ENCODE measurements at regions not wholly inside any gene's neighbourhood (a gene's known extent, or its start where the extent isn't known, plus 50 kb on each side); places are given as distances from the start of the nearest gene placed in this dataset.

DNA sequence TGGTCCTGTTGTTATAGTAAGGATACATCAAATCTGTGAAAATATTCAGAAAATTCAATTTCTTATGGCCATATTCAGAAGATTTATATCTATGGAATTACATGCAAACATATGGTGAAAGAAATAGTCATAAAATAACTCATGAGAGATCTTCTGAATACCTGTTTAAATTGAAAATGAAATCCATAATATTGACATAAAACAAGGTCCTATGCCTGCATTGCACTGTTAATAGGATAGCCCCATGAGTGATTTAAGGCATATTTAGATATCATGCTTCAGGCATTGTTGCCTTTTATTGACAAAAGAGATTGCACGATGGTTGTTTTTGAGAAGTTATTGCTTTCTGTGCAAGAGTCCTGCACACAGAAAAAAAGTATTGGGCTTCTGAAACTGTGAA, 591.7 kb upstream of the ZNF717 start:
- Histone ChIP-seq H3K9ac (ENCODE audit: low read depth in 2 of 2, low read length in 2 of 2) (no peak overlapping the region), H3K27ac (no peak overlapping the region), H3K9me3 (no peaks in the 10 kb centered on the region), H3K4me3 (no peak overlapping the region), H3K27me3 (no peaks in the 10 kb centered on the region), H3K4me1 (no peaks in the 10 kb centered on the region), H3K36me3 (no peaks in the 10 kb centered on the region)
- TF ChIP-seq, protein P1, sequence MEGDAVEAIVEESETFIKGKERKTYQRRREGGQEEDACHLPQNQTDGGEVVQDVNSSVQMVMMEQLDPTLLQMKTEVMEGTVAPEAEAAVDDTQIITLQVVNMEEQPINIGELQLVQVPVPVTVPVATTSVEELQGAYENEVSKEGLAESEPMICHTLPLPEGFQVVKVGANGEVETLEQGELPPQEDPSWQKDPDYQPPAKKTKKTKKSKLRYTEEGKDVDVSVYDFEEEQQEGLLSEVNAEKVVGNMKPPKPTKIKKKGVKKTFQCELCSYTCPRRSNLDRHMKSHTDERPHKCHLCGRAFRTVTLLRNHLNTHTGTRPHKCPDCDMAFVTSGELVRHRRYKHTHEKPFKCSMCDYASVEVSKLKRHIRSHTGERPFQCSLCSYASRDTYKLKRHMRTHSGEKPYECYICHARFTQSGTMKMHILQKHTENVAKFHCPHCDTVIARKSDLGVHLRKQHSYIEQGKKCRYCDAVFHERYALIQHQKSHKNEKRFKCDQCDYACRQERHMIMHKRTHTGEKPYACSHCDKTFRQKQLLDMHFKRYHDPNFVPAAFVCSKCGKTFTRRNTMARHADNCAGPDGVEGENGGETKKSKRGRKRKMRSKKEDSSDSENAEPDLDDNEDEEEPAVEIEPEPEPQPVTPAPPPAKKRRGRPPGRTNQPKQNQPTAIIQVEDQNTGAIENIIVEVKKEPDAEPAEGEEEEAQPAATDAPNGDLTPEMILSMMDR (IDR thresholded peaks at IDR 0.05): no peak
- DNase-seq: no peak
- intact Hi-C loops (cut with DNase I): no loop called here

DNA sequence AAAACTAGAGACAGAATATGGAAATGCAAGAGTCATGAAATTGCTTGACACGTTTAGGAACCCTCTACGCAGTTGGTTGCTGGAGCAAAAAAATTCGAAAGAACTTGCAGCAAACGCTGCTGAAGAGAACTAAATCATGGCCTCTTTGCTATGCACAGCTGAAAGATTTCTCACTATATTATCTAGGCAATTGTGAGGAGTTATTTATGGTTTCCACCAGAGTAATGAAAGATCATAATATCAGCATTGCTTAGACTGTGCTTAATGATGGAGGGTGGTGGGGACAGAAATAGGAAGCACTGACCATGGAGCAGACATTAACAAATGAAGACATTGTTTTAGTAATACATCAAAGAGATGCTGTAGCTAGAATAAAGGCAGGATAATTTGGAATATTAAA, 593.4 kb upstream of the ZNF717 start:
- Histone ChIP-seq H3K36me3 (no peaks in the 10 kb centered on the region), H3K9me3 (no peaks in the 10 kb centered on the region), H3K4me3 (no peak overlapping the region), H3K4me1 (no peaks in the 10 kb centered on the region), H3K27me3 (no peaks in the 10 kb centered on the region), H3K9ac (ENCODE audit: low read depth in 2 of 2, low read length in 2 of 2) (no peak overlapping the region), H3K27ac (no peak overlapping the region)
- intact Hi-C loops (cut with DNase I): no loop called here
- DNase-seq: no peak
- TF ChIP-seq, protein P1 (IDR thresholded peaks at IDR 0.05): no peak

DNA sequence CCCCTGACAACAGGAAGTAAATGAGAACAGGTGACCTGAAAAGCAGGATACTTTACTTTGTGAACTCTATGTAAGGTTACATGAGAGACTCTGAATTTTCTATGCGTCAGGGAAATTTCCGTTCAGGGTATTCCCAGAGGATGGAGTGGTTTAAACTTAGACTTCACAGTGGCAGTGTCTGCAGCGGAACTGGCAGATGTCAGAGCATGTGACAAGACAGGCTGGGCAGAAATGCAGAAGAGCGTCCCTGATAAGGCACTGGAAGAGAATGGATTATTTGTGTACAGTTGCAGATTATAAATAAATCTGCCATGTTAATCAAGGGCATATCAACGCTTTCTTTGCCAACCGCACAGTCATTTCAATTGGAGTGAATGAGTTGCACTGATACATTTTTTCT, 598.4 kb upstream of the ZNF717 start:
- H3K9me3 ChIP-seq: no peaks in the 10 kb centered on the region
- H3K36me3 ChIP-seq: no peaks in the 10 kb centered on the region
- no peaks in the 10 kb centered on the region for H3K4me1 ChIP-seq
- H3K4me3 ChIP-seq: no peak overlapping the region
- intact Hi-C loops (cut with DNase I): no loop called here
- no peak overlapping the region for H3K9ac ChIP-seq (ENCODE audit: low read depth in 2 of 2, low read length in 2 of 2)
- DNase-seq: no peak
- TF ChIP-seq, protein P1 (IDR thresholded peaks at IDR 0.05): no peak
- H3K27ac ChIP-seq: no peak overlapping the region
- no peaks in the 10 kb centered on the region for H3K27me3 ChIP-seq

DNA sequence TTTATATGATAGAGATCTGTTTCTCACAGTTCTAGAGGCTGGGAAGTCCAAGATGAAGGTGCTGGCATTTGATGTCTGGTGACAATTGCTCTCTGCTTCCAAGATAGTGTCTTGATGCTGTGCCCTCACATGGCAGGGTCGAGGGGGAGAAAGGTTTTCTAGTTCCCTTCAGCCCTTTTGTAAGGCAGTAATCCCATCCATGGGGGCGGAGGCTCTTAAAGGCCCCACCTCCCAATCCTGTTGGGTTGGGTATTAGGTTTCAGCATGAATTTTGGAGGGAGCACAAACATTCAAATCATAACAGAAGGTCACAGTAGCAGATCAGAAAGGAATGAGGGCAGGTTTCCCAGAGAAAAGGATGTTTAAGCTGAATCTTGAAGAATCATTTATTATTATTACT, 601.7 kb upstream of the ZNF717 start:
- H3K27me3 ChIP-seq: no peaks in the 10 kb centered on the region
- no peak overlapping the region for H3K9ac ChIP-seq (ENCODE audit: low read depth in 2 of 2, low read length in 2 of 2)
- intact Hi-C loops (cut with DNase I): no loop called here
- no peaks in the 10 kb centered on the region for H3K36me3 ChIP-seq
- TF ChIP-seq, protein P1 (IDR thresholded peaks at IDR 0.05): no peak
- no peak overlapping the region for H3K27ac ChIP-seq
- H3K9me3 ChIP-seq: no peaks in the 10 kb centered on the region
- no peak for DNase-seq
- H3K4me1 ChIP-seq: no peaks in the 10 kb centered on the region
- H3K4me3 ChIP-seq: no peak overlapping the region

DNA sequence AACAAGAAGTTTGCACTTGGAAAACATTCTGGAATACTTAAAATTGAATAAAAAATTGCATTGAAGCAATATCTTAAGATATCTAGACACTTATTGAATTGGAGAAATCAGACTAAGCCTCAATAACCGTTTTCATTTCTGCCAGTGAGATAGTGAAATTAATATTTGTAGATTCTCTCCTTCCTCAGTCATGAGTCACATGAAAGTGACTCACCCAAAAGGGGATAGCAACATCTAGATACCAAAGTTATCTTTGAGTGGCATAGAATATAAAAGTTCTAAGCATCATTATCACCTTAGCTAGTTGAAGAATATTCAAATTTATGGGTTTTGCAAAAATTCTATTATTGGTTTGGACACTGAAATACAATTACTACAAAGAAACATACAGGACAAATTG, 614.8 kb upstream of the ZNF717 start:
- H3K9me3 ChIP-seq: no peaks in the 10 kb centered on the region
- intact Hi-C loops (cut with DNase I): no loop called here
- H3K27me3 ChIP-seq: no peaks in the 10 kb centered on the region
- H3K4me3 ChIP-seq: no peak overlapping the region
- no peaks in the 10 kb centered on the region for H3K4me1 ChIP-seq
- no peaks in the 10 kb centered on the region for H3K36me3 ChIP-seq
- DNase-seq: no peak
- TF ChIP-seq, protein P1 (IDR thresholded peaks at IDR 0.05): no peak
- H3K9ac ChIP-seq (ENCODE audit: low read depth in 2 of 2, low read length in 2 of 2): no peak overlapping the region
- H3K27ac ChIP-seq: no peak overlapping the region

DNA sequence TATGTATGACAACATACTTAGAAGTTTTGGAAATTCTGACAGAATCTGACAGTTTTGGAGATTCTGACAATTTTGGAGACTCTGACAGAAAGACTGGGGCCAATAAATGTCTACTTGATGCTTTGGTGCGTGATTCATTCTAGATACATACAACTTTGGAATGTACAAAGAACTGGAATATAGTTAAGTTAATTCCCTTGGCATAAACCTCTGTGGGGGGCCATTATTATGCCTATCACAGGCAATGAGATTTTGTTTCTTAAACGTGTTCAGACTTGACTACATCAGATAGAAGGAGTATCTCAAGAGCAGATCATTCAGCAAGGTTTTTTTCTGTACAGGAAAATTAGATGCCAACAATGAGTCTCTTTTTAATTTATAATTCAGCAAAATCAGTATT, 617.6 kb upstream of the ZNF717 start:
- Histone ChIP-seq H3K36me3 (no peaks in the 10 kb centered on the region), H3K27ac (no peak overlapping the region), H3K27me3 (no peaks in the 10 kb centered on the region), H3K9me3 (no peaks in the 10 kb centered on the region), H3K4me1 (no peaks in the 10 kb centered on the region), H3K4me3 (no peak overlapping the region), H3K9ac (ENCODE audit: low read depth in 2 of 2, low read length in 2 of 2) (no peak overlapping the region)
- intact Hi-C loops (cut with DNase I): no loop called here
- TF ChIP-seq, protein P1 (IDR thresholded peaks at IDR 0.05): no peak
- DNase-seq: no peak

Measured in colonic mucosa (tissue), 4 donors.